ENCODE measurements at regions not wholly inside any gene's neighbourhood (a gene's known extent, or its start where the extent isn't known, plus 50 kb on each side); places are given as distances from the start of the nearest gene placed in this dataset.

GRCh38 chr2:45337481-45337880, 273.6 kb downstream of the SRBD1 start:
- H3K9me3 ChIP-seq (ENCODE audit: control insufficient read depth, low read length) = peaks cover 7% of the 10 kb centered on the region
- H3K4me3 ChIP-seq (ENCODE audit: low read length) = no peak overlapping the region

GRCh38 chr2:45334205-45334604, 276.9 kb downstream of the SRBD1 start:
- no peak overlapping the region for H3K9ac ChIP-seq (ENCODE audit: low read length)
- DNase-seq (ENCODE audit: low read depth) = no peak
- peaks cover 6% of the 10 kb centered on the region for H3K27me3 ChIP-seq (replicated peaks; ENCODE audit: control insufficient read depth, insufficient read depth, low read length)
- no peak overlapping the region for H3K4me3 ChIP-seq (ENCODE audit: low read length)
- peaks cover 13% of the 10 kb centered on the region for H3K4me1 ChIP-seq (ENCODE audit: control insufficient read depth, insufficient read depth, low read length)
- no peaks in the 10 kb centered on the region for H3K36me3 ChIP-seq (ENCODE audit: control insufficient read depth, insufficient read depth, low read length, severe bottlenecking)
- no peaks in the 10 kb centered on the region for H3K9me3 ChIP-seq (ENCODE audit: control insufficient read depth, low read length)

More at GRCh38 chr2:45337481-45337880, 273.6 kb downstream of the SRBD1 start:
- Histone ChIP-seq H3K4me1 (ENCODE audit: control insufficient read depth, insufficient read depth, low read length) (no peaks in the 10 kb centered on the region), H3K27me3 (replicated peaks; ENCODE audit: control insufficient read depth, insufficient read depth, low read length) (peaks cover 25% of the 10 kb centered on the region), H3K9ac (ENCODE audit: low read length) (no peak overlapping the region), H3K36me3 (ENCODE audit: control insufficient read depth, insufficient read depth, low read length, severe bottlenecking) (no peaks in the 10 kb centered on the region)
- no peak for DNase-seq (ENCODE audit: low read depth)

- H3K4me3 ChIP-seq (ENCODE audit: low read length) = no peak overlapping the region
- no peak overlapping the region for H3K9ac ChIP-seq (ENCODE audit: low read length)
- H3K27me3 ChIP-seq (replicated peaks; ENCODE audit: control insufficient read depth, insufficient read depth, low read length) = no peaks in the 10 kb centered on the region
- H3K9me3 ChIP-seq (ENCODE audit: control insufficient read depth, low read length) = no peaks in the 10 kb centered on the region
- DNase-seq (ENCODE audit: low read depth) = no peak
- peaks cover 13% of the 10 kb centered on the region for H3K4me1 ChIP-seq (ENCODE audit: control insufficient read depth, insufficient read depth, low read length)
- no peaks in the 10 kb centered on the region for H3K36me3 ChIP-seq (ENCODE audit: control insufficient read depth, insufficient read depth, low read length, severe bottlenecking)
These were observed 278.5 kb downstream of the SRBD1 start for GRCh38 chr2:45332567-45332966.

- H3K4me3 ChIP-seq (ENCODE audit: low read length) = no peak overlapping the region
- no peak for DNase-seq (ENCODE audit: low read depth)
- no peak overlapping the region for H3K9ac ChIP-seq (ENCODE audit: low read length)
- H3K4me1 ChIP-seq (ENCODE audit: control insufficient read depth, insufficient read depth, low read length) = peaks cover 13% of the 10 kb centered on the region
- H3K36me3 ChIP-seq (ENCODE audit: control insufficient read depth, insufficient read depth, low read length, severe bottlenecking) = no peaks in the 10 kb centered on the region
- no peaks in the 10 kb centered on the region for H3K9me3 ChIP-seq (ENCODE audit: control insufficient read depth, low read length)
- H3K27me3 ChIP-seq (replicated peaks; ENCODE audit: control insufficient read depth, insufficient read depth, low read length) = no peaks in the 10 kb centered on the region
These were observed 279.0 kb downstream of the SRBD1 start for GRCh38 chr2:45332094-45332493.

GRCh38 chr2:45331410-45331786, 279.7 kb downstream of the SRBD1 start:
- no peaks in the 10 kb centered on the region for H3K27me3 ChIP-seq (replicated peaks; ENCODE audit: control insufficient read depth, insufficient read depth, low read length)
- peaks cover 13% of the 10 kb centered on the region for H3K4me1 ChIP-seq (ENCODE audit: control insufficient read depth, insufficient read depth, low read length)
- H3K36me3 ChIP-seq (ENCODE audit: control insufficient read depth, insufficient read depth, low read length, severe bottlenecking) = no peaks in the 10 kb centered on the region
- no peak overlapping the region for H3K9ac ChIP-seq (ENCODE audit: low read length)
- no peak overlapping the region for H3K4me3 ChIP-seq (ENCODE audit: low read length)
- no peak for DNase-seq (ENCODE audit: low read depth)
- no peaks in the 10 kb centered on the region for H3K9me3 ChIP-seq (ENCODE audit: control insufficient read depth, low read length)

- H3K9me3 ChIP-seq (ENCODE audit: control insufficient read depth, low read length) = no peaks in the 10 kb centered on the region
- H3K4me3 ChIP-seq (ENCODE audit: low read length) = no peak overlapping the region
- H3K9ac ChIP-seq (ENCODE audit: low read length) = no peak overlapping the region
- H3K36me3 ChIP-seq (ENCODE audit: control insufficient read depth, insufficient read depth, low read length, severe bottlenecking) = no peaks in the 10 kb centered on the region
- no peaks in the 10 kb centered on the region for H3K27me3 ChIP-seq (replicated peaks; ENCODE audit: control insufficient read depth, insufficient read depth, low read length)
- DNase-seq (ENCODE audit: low read depth) = peak; percentile 34
- peaks cover 13% of the 10 kb centered on the region for H3K4me1 ChIP-seq (ENCODE audit: control insufficient read depth, insufficient read depth, low read length)
These were observed 280.2 kb downstream of the SRBD1 start for GRCh38 chr2:45330637-45331409.

- no peaks in the 10 kb centered on the region for H3K36me3 ChIP-seq (ENCODE audit: control insufficient read depth, insufficient read depth, low read length, severe bottlenecking)
- H3K27me3 ChIP-seq (replicated peaks; ENCODE audit: control insufficient read depth, insufficient read depth, low read length) = no peaks in the 10 kb centered on the region
- no peaks in the 10 kb centered on the region for H3K9me3 ChIP-seq (ENCODE audit: control insufficient read depth, low read length)
- H3K9ac ChIP-seq (ENCODE audit: low read length) = no peak overlapping the region
- peaks cover 13% of the 10 kb centered on the region for H3K4me1 ChIP-seq (ENCODE audit: control insufficient read depth, insufficient read depth, low read length)
- no peak overlapping the region for H3K4me3 ChIP-seq (ENCODE audit: low read length)
- no peak for DNase-seq (ENCODE audit: low read depth)
These were observed 281.0 kb downstream of the SRBD1 start for GRCh38 chr2:45330108-45330507.

- Histone ChIP-seq H3K36me3 (ENCODE audit: control insufficient read depth, insufficient read depth, low read length, severe bottlenecking) (no peaks in the 10 kb centered on the region), H3K9me3 (ENCODE audit: control insufficient read depth, low read length) (peaks cover 2% of the 10 kb centered on the region), H3K27me3 (replicated peaks; ENCODE audit: control insufficient read depth, insufficient read depth, low read length) (no peaks in the 10 kb centered on the region), H3K4me3 (ENCODE audit: low read length) (no peak overlapping the region), H3K9ac (ENCODE audit: low read length) (no peak overlapping the region), H3K4me1 (ENCODE audit: control insufficient read depth, insufficient read depth, low read length) (peaks cover 13% of the 10 kb centered on the region)
- no peak for DNase-seq (ENCODE audit: low read depth)
These were observed 281.9 kb downstream of the SRBD1 start for GRCh38 chr2:45329045-45329677.

- Histone ChIP-seq H3K36me3 (ENCODE audit: control insufficient read depth, insufficient read depth, low read length, severe bottlenecking) (no peaks in the 10 kb centered on the region), H3K9ac (ENCODE audit: low read length) (no peak overlapping the region), H3K4me1 (ENCODE audit: control insufficient read depth, insufficient read depth, low read length) (peaks cover 13% of the 10 kb centered on the region), H3K27me3 (replicated peaks; ENCODE audit: control insufficient read depth, insufficient read depth, low read length) (no peaks in the 10 kb centered on the region), H3K4me3 (ENCODE audit: low read length) (no peak overlapping the region), H3K9me3 (ENCODE audit: control insufficient read depth, low read length) (peaks cover 10% of the 10 kb centered on the region)
- DNase-seq (ENCODE audit: low read depth) = no peak
These were observed 282.7 kb downstream of the SRBD1 start for GRCh38 chr2:45328264-45328870.

GRCh38 chr2:45323344-45323743, 287.7 kb downstream of the SRBD1 start:
- Histone ChIP-seq H3K27me3 (replicated peaks; ENCODE audit: control insufficient read depth, insufficient read depth, low read length) (no peaks in the 10 kb centered on the region), H3K36me3 (ENCODE audit: control insufficient read depth, insufficient read depth, low read length, severe bottlenecking) (no peaks in the 10 kb centered on the region), H3K4me1 (ENCODE audit: control insufficient read depth, insufficient read depth, low read length) (no peaks in the 10 kb centered on the region), H3K4me3 (ENCODE audit: low read length) (no peak overlapping the region), H3K9me3 (ENCODE audit: control insufficient read depth, low read length) (peaks cover 10% of the 10 kb centered on the region), H3K9ac (ENCODE audit: low read length) (no peak overlapping the region)
- no peak for DNase-seq (ENCODE audit: low read depth)

- H3K4me1 ChIP-seq (ENCODE audit: control insufficient read depth, insufficient read depth, low read length) = peaks cover 4% of the 10 kb centered on the region
- no peaks in the 10 kb centered on the region for H3K27me3 ChIP-seq (replicated peaks; ENCODE audit: control insufficient read depth, insufficient read depth, low read length)
- DNase-seq (ENCODE audit: low read depth) = no peak
- no peak overlapping the region for H3K4me3 ChIP-seq (ENCODE audit: low read length)
- H3K9me3 ChIP-seq (ENCODE audit: control insufficient read depth, low read length) = peaks cover 15% of the 10 kb centered on the region
- no peak overlapping the region for H3K9ac ChIP-seq (ENCODE audit: low read length)
- no peaks in the 10 kb centered on the region for H3K36me3 ChIP-seq (ENCODE audit: control insufficient read depth, insufficient read depth, low read length, severe bottlenecking)
These were observed 290.1 kb downstream of the SRBD1 start for GRCh38 chr2:45320956-45321355.
